PC-9 (cell line): ENCODE measurements at regions not wholly inside any gene's neighbourhood (a gene's known extent, or its start where the extent isn't known, plus 50 kb on each side); places are given as distances from the start of the nearest gene placed in this dataset.

Experiments
- CTCF ChIP-seq: fragments of 200-600 bp; sonication (generic); conservative IDR thresholded peaks from 2 replicates; pipeline ENCODE4 v1.6.1; 2017; ENCODE audit warnings: mixed run types, antibody characterized with exemption, mild to moderate bottlenecking, moderate library complexity
- EZH2 ChIP-seq: fragments of 200-600 bp; sonication (generic); IDR thresholded peaks from 2 replicates; pipeline ENCODE4 v1.8.0; 2017; ENCODE audit warnings: antibody characterized with exemption, low read depth

GRCh38 chrX:93594780-93595179 is 78.6 kb downstream of the NAP1L3 start:
- TF ChIP-seq CTCF (no peak), EZH2 (no peak)
